ENCODE measurements at regions not wholly inside any gene's neighbourhood (a gene's known extent, or its start where the extent isn't known, plus 50 kb on each side); places are given as distances from the start of the nearest gene placed in this dataset.
"Not testable (repeated sequence)": the region's sequence is repeated elsewhere in the genome, so short reads cannot be mapped to it uniquely, and the experiment has no call there.

DNA sequence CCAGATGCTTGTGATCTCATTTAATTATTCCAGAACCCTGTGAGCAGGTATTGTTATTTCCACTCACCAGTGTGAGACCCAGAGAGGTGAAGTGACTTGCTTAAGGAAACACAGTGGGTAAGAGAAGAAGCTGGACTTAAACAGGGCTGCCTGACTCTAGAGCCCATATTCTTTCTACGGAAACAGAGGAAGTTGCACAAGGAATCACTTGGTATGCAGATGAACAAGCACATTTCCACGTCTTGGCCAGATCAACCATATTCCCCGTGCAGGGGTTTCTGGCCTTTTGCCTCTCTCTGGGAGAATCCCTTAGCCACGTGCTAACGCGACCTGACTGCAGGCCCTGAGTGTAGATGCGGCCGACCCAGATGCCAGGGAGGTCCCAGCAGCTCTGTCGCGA is 195.5 kb upstream of the ATP6AP2 start:
- no peak for DNase-seq (ENCODE audit: low read depth, low spot score)
- no peak overlapping the region for H3K27ac ChIP-seq

DNA sequence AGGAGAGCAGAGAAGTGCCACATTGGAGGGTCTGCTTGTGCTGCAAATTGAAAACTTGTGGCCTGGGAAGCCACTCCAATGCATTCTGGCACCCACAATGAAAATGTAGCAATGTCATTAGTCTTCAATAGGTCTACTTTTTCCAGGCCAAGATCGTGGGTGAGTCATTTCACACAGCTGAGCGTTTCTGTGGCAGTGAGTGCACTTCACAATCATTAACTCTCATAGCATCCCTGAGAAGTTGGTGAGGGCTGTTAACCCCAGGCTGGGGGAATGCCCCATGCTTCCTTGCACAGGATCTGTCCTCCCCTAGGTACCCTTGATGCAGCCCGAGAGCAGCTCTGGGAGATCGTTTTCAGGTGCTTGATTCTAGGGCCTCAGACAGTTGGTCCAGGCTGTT is 196.8 kb upstream of the ATP6AP2 start:
- H3K27ac ChIP-seq: no peak overlapping the region
- no peak for DNase-seq (ENCODE audit: low read depth, low spot score)

DNA sequence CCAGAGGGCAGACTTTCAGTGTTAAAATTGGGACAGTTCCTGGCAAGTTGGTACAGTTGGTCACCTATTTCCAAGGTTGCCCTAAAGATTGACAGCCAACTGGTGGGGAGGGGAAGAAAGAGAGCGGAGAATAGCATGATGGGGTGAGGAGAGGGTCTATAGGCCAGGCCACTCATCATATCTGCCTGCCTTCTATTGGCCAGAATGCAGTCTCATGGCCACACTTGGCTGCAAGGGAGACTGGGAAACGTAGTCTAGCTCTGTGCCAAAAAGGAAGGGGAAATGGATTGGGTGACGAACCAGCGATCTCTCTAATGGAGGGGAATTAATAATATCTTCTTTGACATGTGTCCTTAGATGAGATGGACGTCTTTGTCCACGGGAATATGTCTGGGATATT is 197.4 kb upstream of the ATP6AP2 start:
- DNase-seq (ENCODE audit: low read depth, low spot score): no peak
- no peak overlapping the region for H3K27ac ChIP-seq

DNA sequence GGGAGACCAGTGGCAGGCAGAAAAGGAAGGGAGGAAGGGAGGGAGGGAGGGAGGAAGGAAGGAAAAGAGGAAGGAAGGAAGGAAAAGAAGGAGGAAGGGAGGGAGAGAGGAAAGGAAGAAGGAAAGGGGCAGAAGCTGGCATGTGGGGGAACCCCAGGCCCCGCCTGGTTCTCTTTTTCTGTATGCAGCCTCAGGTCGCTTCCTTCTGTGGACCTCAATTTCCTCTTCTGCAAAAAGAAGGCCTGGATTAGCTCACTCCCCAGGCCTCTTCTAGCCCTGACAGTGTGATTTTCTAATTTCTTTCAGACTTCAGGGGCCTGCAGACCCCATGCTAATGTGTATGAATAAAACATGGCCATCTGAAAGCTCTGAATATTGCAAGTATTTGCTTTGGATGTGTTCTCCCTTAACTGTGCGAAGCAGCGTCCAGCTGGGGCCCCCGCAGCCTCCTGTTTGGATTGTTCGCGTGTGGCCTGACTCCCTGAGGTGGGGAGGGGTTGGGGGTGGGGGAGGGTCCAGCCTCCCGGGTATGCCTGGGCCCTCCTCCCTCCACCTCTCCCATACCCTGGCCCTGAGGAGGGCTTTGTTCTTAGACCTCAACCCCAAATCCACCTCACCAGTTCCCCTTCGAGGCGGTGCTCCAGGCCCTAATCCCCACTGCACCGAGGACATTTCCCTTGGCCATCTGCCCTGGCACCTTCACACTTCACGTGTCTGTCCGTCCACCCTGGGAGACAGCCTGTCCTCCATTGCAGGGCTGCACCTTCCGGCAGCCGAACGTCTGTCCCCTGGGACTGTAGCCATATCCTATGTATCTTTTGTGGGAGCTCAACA is 199.9 kb upstream of the ATP6AP2 start:
- H3K27ac ChIP-seq: no peak overlapping the region
- DNase-seq (ENCODE audit: low read depth, low spot score): no peak

DNA sequence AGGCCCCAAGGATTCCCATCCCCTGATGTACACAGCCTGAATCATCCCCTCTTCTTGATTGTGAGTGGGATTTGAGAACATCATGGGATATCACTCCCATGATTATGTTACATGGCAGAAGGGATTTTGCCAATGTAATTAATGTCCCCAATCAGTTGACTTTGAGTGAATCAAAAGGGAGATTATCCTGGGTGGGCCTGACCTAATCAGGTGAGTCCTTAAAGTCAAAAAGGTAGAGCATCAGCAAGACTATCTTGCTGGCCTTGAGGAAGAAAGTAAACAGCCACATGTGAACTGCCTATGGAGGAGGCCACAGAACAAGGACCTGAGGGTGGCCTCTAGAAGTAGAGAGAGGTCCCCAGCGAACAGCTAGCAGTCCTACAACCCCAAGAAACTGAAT is 203.1 kb upstream of the ATP6AP2 start:
- DNase-seq (ENCODE audit: low read depth, low spot score): no peak
- no peak overlapping the region for H3K27ac ChIP-seq

DNA sequence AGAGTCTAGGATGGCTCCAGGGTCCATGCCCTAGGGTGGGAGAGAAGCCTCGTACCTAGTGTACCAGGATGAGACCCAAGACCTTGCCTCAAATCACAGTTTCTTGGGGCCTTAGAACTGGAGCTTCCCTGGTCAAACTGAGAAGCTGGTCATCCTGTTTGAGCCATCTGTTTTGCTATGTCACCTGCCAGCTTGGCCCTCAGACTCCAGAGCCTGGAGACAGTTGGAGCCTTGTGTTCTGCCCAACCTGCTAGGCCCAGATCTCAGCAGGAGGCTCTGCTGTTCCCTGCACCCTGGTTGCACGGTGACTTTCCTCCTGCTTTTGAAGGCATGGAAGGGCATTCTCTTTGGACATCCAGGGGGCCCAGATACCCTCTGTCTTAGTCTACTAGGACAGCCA is 206.3 kb upstream of the ATP6AP2 start:
- no peak overlapping the region for H3K27ac ChIP-seq
- no peak for DNase-seq (ENCODE audit: low read depth, low spot score)

DNA sequence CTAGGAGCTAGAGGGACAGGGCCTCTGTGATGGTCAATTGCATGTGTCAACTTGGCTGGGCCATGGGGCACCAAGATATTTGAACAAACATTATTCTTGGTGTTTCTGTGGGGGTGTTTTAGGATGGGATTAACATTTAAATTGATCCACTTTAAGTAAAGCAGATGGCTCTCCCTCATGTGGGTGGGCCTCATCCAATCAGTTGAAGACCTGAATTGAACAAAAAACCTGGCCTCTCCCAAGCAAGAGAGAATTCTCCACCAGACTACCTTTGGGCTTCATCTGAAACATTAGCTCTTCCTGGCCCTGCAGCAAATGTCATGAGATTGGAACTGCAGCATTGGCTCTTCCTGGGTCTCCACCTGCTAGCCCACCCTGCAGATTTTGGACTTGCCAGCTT is 207.1 kb upstream of the ATP6AP2 start:
- H3K27ac ChIP-seq: no peak overlapping the region
- no peak for DNase-seq (ENCODE audit: low read depth, low spot score)

DNA sequence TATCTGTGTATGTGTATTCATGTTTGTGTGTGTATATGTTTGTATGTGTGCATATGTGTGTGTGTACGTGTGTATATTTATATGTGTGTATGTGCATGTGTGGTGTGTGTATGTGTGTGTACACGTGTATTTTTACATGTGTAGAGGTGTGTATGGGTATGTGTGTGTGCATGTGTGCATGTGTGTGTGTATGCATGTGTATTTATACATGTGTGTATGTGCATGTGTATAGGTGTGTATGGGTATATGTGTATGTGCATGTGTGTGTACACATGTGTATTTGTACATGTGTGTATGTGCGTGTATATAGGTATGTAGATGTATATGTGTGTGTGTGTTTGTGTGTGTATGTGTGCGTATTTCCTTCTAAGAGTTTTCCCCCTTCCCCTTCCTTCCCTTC is 207.7 kb upstream of the ATP6AP2 start:
- H3K27ac ChIP-seq: no peak overlapping the region
- no peak for DNase-seq (ENCODE audit: low read depth, low spot score)

DNA sequence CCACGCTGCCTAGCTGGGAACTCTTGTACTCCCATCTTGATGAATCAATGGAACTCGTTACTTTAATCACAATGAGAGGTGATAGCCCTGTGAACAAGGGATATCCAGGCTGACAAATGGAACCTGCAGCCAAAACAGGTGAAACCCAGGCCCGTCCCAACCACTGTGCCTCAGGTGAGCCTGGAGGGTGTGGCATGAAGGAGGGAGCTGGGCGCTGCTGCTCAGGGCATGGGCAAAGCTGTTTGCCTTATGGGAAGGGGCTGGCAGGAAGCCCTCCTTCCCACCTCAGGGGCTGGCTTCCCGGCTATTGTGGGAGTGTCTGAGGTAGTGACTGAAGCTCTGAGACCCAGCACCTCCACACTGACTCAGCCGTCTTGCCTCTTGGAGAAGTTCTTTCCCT is 209.4 kb upstream of the ATP6AP2 start:
- no peak for DNase-seq (ENCODE audit: low read depth, low spot score)
- H3K27ac ChIP-seq: no peak overlapping the region

DNA sequence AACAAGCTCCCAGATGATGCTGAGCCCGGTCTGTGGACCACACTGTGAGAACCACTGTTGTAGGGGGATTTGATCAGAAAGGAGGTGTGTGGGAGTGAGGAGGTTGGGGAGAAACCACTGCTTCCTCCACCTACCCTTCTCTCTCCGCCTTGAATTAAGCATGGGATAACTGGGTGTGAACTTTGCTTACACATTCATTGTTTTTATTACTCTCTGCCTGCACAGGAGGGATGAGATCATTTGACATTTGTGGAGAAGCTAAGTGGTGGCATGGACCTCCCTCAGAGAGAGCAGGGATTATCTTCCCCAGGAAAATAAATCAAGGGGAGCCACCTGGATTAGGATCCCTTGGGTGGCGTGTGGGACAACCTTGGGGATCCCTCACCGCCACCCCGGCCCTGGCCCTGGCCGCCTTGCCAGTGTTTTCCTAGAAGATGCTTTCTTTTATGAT is 212.1 kb upstream of the ATP6AP2 start:
- no peak overlapping the region for H3K27ac ChIP-seq
- no peak for DNase-seq (ENCODE audit: low read depth, low spot score)

DNA sequence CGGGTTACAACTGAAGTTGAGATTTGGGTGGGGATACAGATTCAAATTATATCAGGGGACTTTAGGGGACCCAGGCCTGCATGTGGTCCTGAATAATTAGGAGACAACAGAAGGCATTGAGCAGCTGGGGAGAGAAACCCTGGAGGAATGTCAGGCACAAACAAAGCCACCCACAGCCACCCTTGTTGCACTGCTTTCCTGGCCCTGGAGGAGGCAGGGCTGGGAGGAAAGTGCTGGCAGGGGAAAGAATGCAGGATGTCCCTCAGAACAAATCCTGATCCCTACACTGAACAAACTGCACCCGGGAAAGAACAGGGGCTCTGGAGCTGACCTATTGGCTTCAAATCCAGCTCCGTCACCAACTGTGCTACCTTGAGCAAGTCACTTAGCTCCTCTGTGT is 214.1 kb upstream of the ATP6AP2 start:
- no peak for DNase-seq (ENCODE audit: low read depth, low spot score)
- no peak overlapping the region for H3K27ac ChIP-seq

DNA sequence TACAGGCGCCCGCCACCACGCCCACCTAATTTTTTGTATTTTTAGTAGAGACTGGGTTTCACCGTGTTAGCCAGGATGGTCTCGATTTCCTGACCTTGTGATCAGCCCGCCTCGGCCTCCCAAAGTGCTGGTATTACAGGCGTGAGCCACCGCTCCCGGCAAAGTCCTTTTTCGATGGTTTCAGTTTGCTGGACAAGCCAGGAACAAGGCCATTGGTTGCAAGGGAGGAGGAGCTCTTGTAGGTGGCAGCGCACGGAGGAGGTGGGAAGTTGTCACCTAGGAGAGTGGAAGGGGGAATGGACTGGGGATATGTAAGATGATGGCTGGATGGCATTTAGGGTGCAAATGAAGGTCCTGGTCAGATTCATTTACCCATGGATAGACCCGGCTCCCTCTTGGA is 218.5 kb upstream of the ATP6AP2 start:
- not testable (repeated sequence) for DNase-seq (ENCODE audit: low read depth, low spot score); H3K27ac ChIP-seq

DNA sequence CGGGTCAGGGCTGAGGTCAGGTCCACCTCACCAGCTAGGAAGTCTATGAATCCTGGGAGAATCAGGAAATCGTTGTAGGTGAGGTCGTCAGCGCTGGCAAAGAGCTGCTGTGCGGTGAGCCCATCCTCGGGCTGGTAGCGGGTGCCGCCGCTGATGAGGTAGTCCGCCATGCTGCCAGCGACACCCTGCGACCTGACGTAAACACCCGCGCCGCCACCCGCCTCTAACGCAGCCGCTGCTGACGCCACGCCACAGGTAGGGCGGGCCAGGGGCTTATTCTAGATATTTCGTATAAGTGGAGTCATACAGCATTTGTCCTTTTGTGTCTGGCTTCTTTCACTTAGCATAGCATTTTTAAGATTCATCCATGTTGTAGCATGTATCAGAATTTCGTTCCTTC is 220.2 kb upstream of the ATP6AP2 start:
- DNase-seq (ENCODE audit: low read depth, low spot score): no peak
- no peak overlapping the region for H3K27ac ChIP-seq

DNA sequence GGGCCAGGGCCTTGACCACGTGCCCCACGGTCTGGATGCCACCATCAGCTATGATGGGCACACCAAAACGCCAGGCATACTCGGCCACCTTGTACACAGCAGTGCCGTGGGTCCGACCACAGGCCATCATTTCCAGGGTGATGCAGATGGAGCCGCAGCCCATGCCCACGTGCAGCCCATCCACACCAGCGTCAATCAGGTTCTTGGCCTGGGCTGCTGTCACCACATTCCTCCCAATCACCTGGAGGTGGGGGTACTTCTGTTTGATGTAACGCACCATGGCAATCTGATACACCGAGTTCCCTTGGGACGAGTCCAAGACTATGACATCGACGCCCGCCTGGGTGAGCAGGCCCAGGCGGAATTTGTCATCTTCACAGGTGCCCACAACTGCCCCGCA is 221.2 kb upstream of the ATP6AP2 start:
- no peak for DNase-seq (ENCODE audit: low read depth, low spot score)
- H3K27ac ChIP-seq: no peak overlapping the region

DNA sequence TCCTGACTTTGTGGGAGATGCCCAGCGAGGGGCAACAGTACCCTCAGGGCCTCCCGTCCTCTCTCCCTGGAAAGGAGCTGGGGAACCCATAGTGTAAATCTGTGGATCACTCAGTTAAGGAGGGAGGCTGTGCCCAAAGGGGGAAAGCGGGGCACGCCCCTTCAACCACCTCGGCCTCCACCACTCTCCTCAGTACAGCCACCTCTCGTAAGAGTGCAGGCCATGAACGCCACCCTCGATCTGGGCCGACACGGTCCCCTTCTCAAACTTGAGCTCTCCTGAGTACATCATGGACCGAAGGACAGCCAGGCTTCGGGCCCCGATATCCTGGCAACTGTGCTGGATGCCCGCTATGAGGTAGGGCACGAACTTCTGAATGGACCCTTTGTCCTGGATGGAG is 221.8 kb upstream of the ATP6AP2 start:
- no peak overlapping the region for H3K27ac ChIP-seq
- no peak for DNase-seq (ENCODE audit: low read depth, low spot score)

DNA sequence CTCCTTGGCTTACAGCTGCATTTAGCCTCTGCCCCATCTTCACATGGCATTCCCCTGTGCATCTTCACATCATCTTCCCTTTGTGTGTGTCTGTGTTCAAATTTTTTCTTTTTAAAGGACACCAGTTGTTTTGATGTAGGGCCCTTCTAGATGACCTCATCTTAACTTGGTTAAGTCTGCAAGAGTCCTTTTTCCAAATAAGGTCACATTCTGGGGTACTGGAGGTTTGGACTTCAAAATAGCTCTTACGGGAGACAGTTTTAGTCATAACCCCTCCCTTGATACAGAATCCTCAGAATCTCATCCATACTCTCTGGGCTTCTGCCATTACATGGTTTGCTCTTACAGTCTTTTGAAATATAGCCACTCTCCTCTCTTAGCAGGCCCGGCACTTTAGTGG is 231.5 kb upstream of the ATP6AP2 start:
- no peak for DNase-seq (ENCODE audit: low read depth, low spot score)
- no peak overlapping the region for H3K27ac ChIP-seq

DNA sequence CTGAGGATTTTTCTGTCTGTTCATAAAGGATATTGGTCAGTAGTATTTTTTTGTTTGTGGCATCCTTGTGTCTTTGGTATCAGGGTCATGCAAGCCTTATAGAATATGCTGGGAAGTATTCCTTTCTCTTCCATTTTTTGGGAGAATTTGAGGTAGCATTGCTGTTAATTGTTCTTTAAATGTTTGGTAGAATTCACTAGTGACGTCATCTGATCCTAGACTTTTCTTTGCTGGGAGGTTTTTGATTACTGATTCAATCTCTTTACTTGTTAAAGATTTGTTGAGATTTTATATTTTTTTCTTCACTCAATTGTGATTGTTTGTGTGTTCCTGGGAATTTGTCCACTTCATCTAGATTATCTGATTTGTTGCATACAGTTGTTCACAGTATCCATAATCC is 234.4 kb upstream of the ATP6AP2 start:
- no peak overlapping the region for H3K27ac ChIP-seq

DNA sequence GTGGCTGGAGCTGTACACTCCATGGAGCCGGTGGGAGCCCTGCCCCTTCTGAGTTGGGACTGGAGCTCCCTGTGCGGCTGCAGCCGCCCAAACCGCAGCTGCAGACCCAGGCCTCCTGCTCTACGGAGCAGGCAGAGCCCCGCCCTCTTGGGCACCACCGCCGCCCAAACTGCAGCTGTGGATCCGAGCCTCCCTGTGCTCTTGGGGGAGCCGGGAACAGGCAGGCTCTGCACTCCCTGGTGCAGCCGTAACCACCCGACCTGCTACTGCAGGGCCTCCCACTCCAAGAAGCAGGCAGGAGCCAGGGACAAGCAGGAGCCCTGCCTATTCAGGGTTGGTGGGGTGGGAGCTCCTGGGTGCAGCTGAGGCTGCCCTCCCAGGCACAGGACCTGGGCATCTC is 237.5 kb upstream of the ATP6AP2 start:
- no peak overlapping the region for H3K27ac ChIP-seq
- no peak for DNase-seq (ENCODE audit: low read depth, low spot score)

More for the DNA sequence above, 234.4 kb upstream of the ATP6AP2 start:
- no peak for DNase-seq (ENCODE audit: low read depth, low spot score)

DNA sequence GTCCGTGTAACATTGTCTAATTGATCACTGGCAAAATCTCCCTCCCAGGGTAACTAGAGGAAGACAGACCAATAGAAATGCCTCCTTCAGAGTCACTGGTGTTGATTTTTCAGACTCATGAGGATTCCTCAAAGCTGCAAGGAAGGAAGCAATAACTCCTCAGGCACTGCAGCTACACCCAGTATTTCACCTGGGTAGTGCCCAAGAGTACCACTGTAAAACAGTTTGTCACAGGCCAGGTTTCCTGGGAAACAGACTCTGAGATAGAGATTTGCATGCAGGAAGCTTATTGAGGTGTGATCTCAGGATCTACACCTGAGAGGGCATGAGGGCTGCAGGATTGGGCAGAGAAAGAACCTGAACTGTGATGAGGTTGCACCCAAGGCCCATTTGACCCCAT is 240.7 kb upstream of the ATP6AP2 start:
- no peak for DNase-seq (ENCODE audit: low read depth, low spot score)
- no peak overlapping the region for H3K27ac ChIP-seq

DNA sequence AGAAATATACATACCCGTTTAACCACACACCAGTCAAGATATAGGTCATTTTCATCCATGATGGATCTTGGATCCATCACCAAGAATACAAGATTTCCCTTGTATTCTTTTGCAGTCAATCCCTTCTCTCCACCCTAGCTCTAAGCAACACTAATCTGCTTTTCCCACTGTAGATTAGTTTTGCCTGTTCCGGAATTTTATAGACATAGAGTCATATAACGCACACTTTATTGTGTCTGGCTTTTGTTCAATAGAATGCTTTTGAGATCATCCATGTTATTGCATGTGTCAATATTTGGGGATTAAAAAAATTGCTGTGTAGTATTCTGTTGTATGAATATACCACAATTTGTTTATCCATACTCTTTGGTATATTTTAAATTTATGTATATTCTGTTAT is 235.6 kb upstream of the BCOR start:
- DNase-seq (ENCODE audit: low read depth, low spot score): no peak
- no peak overlapping the region for H3K27ac ChIP-seq

DNA sequence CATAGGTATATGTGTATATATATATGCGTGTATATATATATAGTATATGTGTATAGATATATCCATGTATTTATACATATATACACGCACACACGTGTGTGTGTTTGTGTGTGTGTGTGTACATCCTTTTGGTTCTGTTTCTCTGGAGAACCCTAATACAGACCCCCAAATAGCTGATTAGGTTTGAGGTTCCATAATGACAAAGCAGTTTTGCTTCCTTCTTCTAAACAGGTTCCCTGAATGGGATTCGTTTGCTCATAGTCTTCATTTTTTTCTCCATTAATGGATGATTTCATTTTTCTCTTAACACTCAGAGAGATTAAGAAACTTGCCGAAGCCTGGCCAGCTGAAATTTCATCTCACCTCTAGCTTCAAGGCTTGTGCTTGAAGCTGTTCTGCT is 234.0 kb upstream of the BCOR start:
- no peak overlapping the region for H3K27ac ChIP-seq
- no peak for DNase-seq (ENCODE audit: low read depth, low spot score)

DNA sequence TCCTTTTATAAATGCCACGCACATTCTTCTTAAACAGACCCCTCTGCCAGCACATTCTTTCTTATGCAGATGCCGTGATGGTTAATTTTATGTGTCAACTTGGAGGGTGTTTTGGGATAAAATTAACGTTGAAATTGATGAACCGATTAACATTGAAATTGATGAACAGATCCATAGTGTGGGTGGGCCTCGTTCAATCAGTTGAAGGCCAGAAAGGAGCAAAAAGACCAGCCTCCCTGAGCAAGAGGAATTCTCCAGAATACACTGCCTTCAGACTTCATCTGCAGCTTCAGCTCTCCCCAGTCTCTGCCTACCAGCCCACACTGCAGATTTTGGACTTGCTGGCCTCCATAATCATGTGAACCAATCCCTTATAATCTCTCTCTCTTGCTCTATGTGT is 233.6 kb upstream of the BCOR start:
- no peak overlapping the region for H3K27ac ChIP-seq
- DNase-seq (ENCODE audit: low read depth, low spot score): no peak
